Activated T-cell treated with anti-CD3 and anti-CD28 coated beads, Interleukin-2, amount 50 U/mL, for 1 hour (primary cell): ENCODE measurements at regions not wholly inside any gene's neighbourhood (a gene's known extent, or its start where the extent isn't known, plus 50 kb on each side); places are given as distances from the start of the nearest gene placed in this dataset.

Experiments used
- DNase-seq: peaks from one replicate; pipeline ENCODE4 v3.0.0-alpha.2; 2020

DNA sequence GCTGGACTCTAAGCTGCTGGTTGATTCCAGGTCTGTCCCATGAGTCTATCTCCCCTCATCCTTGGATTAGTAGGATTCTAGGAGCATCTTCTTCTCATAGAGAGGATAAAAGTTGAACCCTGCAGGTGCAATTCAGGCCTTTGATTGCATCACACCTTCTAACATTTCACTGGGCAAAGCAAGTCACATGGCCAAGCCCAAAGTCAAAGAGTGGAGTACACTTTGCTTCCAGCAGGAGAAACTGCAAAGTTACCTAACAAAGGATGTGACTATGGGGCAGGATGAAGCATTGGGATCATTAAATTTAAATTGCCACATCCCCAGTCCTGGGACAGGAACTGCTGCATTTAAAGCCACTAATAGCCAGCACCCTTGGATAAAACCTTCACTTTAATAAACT lies 51.0 kb upstream of the EGFLAM start:
- DNase-seq, result no peak

DNA sequence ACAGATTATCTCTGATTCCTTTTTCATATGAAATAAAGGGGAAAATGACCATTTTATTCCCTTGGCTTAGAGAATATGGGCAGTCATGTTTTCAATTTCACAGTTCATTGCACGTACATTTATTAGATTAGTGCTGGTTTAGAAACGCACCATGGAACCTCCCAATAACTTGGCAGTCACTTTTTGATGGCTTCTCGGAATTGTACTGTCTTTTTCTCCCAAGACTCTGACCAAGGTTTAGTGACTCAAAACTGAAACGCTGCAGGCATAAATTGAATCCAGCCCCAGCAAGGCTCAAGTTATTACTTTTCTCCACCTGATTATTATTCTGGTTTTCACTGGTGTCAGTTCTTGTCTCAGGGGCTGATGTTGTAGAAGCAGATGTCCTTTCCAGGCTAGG lies 55.6 kb upstream of the EGFLAM start:
- DNase-seq, result no peak

DNA sequence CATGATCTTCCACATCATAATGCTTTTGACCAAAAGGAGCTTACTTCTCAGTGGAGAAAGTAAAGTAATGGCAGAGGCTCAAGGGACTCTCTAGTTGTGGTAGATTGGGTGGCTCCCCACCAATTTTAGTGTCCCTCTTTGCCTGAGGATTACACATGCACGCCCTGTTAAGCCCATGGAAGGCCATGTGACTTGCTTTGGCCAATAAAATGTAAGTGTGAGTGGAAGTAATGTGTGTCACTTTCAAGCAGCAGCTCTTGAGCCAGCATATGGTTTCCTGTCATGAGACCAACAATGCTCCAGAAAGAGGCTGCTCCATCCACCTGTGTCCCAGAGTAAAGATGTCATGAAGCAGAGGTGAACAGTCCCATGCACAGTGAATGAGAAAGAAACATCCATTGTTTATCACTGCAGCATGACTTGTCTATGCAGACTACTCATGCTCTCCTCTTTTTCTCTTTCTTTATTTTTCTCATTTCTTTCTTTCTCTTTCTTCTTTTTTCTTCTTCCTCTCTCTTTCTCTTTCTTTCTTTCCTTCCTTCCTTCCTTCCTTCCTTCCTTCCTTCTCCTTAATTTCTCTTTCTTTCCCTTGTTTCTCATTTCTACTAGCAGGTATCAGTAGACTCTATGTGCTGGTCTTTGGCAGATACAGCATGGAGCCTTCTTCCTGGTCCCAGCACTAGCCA lies 57.3 kb upstream of the EGFLAM start:
- no peak for DNase-seq

DNA sequence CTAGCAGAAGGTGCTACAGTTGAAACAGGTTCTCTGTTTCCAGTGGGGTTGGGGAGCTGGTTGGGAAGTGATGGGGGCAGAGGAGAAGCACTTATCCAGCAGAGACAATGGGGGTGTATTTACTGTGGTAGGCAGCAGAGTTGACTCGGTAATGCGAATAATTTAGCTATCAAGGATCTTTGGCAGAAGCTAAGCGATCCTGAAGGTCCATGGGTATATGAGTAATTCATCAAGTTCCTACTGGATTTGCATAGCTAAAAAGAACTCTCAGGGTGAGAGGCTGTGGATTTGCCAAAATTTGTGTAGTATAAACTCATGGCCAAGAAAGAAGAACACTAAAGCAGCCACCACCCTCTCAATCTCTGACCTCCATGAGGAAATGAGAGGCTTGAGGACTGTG lies 61.2 kb upstream of the EGFLAM start:
- DNase-seq, result no peak

DNA sequence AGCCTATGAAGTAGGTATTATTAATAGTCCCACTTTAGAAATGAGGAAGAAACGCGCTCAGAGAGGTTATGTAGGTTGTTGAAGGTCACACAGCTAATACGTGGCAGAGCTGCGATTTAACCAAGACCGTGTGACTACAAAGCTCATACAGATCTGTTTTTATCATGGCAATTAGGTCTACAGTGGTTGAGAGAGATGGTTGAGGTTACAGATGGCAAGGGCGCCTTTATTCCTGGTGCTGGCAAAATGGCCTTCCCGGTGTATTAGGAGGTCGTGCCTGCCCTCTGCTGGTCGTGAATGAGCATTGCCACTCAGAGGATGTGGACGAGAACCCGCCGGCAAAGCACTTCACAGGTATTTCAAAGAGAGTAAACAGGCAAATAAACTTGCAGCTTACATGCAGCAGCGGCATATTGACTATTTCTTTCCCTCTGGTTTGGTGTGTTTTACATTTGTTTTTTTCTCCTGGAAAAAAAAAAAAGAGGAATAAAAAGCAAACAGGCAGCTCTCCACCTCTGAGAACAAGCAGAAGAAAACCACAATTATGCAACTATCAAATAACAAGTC lies 65.3 kb upstream of the EGFLAM start:
- DNase-seq, result peak; percentile 45

DNA sequence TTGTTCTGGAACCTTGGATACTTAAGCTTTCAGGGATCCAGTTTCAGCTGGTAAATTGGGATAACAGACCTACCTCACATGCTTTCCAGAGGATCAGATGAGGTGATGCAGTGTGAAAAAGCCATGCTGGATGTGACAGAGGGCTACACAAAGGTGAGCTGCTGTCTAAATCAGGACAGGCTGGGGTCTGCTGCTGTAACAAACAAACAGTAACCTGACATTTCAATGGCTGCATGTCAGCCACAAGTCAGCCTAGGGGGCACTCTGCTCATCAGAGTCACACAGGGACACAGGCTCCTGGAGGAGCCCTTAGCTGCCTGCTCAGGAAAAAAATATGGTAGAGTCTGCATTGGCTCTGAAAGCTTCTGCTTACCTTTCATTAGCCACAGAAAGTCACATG lies 66.7 kb upstream of the EGFLAM start:
- DNase-seq, result no peak

DNA sequence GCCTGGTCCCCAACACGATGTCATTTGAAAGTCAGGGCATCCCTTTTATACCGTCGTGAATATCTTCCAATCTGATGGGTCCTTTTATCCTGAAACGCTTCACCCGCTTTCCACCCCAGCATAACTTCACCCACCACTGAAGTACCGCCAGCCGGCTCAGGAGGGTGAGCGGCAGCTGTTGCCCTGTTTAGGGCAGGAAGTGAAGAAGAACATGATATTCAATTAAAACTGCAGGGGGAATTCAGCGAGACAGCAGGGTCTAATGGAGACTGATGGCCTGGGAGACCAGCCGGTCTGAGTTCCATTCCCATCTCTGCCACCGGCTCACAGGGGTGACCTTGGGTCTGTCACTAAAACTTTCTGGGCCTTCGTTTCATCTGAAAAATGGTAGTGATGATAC lies 68.2 kb upstream of the EGFLAM start:
- no peak for DNase-seq

DNA sequence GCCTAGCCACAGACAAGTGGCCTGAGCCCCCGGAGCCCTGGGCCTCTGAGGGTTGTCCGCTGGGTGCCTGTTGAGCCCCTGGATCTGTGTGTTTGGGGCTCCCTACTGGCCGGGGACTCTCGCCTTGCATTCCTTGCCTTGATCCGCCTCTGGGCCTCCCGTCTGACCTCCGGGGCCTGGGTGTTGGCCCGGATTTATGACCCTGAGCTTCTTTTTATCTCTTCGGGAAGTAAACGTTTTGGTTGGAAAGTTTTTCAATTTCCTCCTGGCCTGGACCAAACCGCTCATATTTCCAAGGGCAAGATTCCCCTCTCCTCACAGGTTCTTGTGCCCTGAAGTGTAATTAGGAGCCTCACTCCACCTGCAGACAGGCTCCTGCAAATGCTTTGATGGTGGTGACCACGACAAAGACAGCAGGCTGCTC lies 69.3 kb upstream of the EGFLAM start:
- no peak for DNase-seq

DNA sequence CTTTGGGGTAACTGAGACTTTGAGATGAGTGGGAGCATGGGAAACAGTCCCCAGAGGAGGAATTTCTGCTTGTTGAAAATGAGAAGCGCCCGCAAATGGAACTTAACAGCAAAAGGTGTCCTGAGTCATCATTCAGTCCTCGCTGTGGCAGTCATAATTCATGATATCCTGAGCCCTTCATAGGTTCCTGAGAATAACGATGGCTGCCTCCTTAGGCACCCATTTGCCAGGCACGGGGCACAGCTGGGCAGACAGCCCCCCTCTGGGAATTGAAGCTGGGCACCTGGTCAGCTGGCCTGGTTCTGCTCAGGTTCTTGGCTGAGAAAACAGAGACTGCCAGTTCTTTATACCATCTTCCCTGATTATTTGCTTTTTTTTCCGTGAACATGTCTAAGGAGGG lies 69.8 kb upstream of the EGFLAM start:
- DNase-seq, result no peak

DNA sequence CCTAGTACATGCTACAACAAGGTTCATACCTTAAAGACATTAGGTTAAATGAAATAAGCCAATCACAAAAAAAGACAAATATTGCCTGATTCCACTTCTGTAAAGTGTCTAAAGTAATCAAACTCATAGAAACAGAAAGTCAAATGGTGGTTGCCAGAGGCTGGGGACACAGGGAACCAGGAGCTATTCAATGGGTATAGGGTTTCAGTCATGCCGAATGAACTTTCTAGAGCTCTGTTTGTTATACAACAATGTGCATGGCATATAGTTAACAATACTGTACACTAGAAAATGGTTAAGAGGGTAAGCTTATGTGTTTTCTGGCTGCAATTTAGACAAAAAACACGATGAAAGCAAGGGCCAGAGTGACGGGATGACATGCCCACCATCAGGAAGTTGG lies 70.8 kb upstream of the EGFLAM start:
- no peak for DNase-seq

DNA sequence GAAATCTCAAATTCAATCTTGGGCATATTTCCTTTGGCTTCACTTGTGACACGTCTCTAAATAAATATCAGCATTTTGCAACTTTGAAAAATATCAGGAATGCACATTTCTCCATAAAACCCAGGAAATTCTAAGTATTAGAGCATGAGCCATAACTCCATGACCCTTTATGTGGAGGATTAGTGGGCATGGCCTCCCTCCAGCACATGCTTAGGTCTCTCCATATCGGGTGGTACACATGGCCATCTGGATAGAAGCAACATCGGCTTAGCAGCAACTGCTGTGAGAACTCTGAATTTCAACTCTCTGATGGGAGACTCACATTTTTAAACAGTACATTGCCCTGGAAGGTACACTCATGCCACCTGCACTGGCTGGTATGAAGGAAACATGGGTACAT lies 73.7 kb upstream of the EGFLAM start:
- no peak for DNase-seq

DNA sequence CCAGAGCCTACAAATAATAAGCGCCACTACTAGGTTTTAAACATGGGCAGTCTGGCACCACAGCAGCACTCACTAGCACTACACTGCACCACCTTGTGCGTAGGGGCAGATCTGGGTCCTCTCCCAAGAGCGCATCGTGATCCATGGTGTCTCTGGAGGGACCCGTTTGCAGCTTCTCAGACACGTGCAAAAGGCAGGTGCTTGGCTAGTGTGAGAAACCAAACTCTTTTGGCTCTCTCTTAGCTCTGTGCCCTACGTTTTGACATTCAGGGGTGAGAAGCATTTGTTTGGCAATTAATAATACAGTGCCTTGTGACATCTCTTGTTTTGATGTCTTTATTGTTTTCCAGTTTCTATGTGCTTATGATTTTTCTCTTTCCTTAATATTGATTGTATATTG lies 75.4 kb upstream of the EGFLAM start:
- no peak for DNase-seq

DNA sequence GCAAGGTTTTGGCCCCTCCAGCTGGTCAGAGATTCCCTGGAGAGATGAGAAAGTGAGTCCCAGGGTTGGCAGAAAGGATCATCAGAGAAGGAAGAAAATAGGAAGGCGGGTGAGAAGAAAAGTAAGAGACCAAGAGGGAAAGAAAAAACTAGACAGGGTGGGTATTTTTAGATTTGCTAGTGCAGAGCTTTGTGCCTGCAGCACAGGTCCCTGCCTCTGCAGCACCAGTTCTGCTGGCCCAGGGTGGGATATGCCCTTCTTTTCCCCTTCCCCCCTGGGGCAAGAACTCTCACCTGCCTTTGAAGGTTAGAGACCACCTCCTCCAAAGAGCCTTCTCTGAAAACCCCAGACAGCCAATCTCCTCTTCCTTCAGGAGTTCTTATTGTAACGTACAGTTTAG lies 90.3 kb upstream of the EGFLAM start:
- no peak for DNase-seq

DNA sequence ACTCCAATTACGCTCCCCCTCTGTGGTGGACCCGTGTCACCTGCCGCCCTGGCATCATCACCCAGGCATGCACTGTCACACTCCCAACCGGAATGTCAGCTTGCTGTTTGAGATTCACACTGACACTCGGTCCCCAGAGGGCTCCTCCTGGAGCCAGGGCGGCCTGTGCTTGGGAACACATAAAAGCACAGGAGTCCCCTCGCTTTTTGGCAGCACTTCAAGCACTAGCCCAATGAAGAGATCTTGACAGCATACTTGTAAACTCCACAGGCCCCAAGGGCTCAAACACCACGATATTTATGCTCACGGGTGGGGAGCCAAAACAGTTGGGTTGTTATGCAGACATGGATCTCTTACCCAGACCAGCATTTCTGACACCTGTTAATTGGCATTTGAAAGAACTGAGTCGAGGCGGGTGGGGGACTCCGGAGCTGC lies 90.8 kb upstream of the EGFLAM start:
- DNase-seq, result no peak

DNA sequence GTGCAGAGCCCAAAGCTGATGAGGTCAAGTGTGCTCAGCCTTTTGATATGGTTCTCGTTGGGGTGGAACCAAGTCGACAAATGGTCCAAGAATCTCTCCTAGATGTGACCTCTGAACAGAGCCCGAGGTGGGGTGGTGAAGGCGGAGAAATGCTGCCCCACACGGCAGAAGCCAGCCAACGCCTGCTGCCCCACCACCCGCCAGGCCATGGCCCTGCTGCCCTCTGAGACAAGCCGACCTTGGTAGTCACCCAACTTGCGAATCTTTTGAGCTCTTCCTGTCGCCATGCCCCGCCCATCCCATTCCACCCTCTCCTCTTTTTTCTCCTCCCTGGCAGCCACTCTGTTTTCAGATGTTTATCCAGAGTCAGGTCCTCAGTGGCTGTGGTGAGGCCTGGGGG lies 91.5 kb upstream of the EGFLAM start:
- DNase-seq, result no peak

DNA sequence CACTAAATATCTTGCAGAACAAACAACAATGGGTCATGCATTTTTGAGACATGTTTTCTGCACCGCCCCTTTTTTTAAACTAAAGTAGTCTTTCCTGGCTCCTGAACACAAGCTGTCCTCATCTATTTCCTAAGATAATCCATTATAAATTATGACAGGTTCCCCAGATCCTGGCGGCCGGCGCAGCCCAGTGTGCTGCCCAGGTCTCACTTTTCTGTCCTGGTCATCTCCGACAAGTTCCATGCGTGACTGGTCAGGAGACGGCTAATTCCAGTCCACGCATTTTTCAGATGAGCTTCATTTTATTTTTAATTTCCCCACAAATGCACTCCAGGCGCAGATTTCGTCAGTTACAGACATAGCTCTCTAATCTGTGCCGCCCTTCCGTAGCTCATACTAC lies 92.9 kb upstream of the EGFLAM start:
- DNase-seq, result no peak

DNA sequence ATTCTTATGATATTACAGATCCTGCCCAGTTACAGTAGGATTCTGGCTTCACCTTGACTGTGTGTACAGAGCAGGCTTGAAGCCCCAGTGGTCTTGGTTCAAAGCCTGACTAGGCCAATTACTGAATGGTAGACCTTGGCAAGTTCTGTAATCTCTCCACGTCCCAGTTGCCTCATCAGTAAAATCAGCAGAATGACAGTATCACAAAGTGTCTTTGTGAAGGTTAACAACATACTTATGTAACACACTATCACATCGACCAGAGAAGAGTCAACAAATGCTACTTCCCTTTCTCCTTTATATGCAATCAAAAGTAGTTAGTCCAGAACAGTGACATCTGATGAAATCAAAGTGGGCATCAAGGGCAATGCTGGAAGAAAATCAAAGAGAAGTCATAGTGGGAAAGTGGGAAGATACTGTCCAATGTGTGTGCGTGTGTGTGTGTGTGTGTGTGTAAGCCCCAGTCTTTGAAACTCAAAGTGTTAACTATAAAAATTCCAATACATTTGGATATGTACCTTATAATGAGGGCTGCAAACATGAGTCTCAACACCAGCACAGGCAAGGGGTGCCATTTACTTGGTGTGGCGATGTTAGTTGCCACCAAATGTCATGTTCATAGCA lies 93.5 kb upstream of the EGFLAM start:
- no peak for DNase-seq

DNA sequence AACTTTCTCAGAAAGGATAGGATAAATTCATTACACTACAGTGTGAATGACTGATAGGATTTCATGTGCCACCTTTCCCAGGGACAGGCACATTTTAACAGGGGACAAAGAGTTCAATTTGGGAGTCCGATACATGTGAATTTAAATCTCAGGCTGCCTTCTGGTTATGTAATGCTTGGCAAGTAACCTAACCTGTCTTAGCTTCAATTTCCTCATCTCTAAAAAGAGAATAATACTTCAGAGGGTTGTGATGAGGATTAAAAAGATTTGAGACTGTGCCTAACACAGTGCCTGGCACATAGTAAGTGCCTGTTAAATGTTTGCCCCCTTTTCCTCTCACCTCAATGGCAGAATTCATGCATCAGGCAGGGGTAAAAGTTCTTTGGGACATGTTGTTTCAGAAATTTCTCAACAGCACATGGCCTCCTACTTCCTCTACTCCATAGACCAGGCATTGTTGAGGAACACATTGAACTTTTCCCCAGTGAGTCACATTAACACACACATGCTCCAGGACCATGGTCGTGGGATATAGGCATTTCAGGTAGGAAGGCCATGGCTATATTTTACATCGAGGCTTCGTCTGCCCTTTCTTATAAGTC lies 94.6 kb upstream of the EGFLAM start:
- DNase-seq, result no peak

DNA sequence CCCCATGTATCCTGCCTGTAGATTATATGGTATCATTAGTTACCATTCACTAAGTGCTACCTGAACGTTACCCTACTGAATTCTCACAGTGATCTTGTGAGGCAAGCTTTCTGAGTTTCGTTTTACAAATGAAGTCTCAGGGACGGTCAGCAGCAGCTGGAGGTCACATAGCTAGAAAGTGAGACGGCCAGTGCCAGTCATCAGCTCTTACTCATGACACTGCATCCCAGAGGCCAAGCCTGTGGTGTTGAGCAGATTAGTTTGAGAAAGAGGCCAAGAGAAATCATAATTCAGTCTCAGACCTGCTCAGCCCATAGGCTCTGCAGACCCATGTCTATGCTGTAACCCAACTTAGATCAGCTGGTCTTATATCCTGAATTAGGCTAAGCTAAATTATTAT lies 95.7 kb upstream of the EGFLAM start:
- no peak for DNase-seq

DNA sequence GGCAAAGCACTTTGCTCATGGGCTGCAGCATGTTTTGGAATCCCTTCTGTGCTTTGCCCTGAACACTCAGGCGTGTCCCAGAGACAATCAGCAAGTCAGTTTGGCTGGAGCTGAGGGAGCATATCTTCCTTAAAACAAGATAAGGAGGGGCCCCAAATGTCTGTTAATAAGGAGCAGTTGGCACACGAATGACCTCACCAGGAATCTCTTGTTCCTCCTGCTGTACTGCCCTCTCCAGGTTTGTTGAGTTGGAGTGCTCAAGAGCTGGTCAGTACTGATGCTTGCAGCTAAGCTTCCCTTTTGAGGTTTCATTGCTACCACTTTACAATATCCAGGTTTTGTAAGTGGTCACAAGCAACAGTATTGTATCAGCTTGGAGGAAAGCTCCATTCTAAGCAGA lies 101.3 kb upstream of the EGFLAM start:
- no peak for DNase-seq

DNA sequence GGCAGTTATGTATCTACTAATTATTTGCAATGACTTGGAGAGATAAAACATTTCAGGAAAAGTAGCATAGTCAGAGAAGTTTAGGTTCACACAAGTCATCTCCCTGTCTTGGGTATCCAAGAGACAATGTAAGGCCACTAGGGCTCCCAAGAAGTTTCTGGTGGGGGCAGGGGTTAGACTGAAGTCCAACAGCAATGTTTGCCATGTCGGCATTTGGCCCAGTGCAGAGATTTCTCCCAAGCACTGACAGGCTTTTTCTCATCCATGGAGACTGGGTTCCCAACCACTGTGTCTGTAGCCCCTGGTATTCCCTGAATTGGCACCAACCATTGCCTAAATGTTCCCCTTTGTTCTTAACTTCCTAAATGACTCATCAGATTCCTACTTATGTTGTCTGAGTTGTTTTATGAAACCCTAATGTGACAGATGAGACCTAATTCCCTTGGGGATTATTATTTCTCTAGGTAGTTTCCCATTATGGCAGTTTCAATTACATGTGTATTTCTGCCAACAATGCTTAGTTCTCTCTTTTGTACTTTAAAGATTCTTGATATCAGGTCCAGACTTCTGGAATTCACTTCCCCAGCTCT lies 103.6 kb upstream of the EGFLAM start:
- DNase-seq, result no peak

DNA sequence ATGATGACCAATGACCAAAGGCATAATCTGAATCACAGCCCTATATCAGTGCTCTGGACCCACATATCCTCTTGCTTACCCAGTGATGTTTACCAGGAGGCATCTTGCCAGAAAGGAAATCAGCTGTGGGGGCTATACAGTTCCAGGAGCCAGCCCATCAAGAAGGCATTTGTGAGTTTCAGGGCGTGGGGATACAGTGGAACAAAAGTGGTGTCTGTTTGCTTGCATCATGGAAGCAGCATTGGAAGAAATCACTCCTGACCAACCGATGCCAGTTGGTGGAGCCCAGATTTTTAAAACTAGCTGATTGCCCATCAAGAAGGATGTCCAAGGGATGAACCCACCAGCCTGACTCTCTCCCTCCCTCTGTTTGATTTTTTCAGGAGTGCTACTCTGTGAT lies 106.5 kb upstream of the EGFLAM start:
- no peak for DNase-seq

DNA sequence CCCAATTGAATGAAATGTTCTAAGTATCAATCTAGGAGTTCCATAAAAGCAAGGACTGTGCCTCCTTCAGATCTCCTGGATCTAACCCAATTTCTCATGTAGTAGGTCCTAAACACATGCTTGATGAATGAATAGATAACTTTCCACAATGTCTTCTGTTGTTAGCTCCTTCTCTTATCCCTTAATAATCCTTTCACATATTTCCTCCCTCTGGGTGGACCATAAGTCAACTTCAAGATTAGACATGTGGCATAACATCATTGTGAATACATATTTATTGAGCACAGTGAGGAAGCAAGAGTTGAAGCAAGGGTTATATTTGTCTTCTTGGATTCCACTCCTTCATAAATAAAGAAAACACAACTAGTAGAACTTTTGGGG lies 108.6 kb upstream of the EGFLAM start:
- DNase-seq, result no peak

DNA sequence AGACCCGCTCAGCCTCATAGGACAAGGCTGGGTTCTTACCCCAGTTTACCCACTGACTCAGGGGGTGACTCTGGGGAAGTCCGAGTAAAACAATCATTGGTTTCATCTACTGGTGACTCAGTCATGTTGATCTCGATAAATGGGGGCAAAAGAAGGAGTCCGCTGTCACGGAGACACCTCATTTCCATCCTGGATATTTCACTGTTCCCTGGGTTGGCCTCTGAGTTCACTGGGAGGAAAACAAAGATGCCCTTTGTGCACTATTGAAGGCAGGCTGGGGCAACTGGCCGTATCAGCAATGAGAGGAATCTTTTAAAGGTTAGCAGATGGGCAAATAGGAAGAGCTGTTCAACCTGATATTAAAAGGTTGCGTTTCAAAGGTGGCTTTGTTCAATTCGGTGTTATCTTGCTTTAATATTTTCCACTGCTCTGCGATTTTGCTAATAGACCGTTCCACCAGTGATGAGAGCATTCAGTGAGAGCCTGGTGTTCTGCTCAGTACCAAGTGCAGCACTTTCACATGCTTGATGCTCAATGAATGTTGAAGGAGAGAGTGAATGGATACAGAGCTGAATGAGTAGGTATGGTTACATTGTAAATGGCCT lies 110.2 kb upstream of the EGFLAM start:
- no peak for DNase-seq
